Thoracic aorta (tissue), 2 donors: ENCODE measurements at regions not wholly inside any gene's neighbourhood (a gene's known extent, or its start where the extent isn't known, plus 50 kb on each side); places are given as distances from the start of the nearest gene placed in this dataset.

Experiments used
- ATAC-seq: fragments of 150-250 bp; one replicate; pipeline ENCODE4 v1.8.0; 2017; ENCODE audit warnings: low read depth; ENCODE audit not compliant: insufficient number of reproducible peaks, low FRiP score
- DNase-seq: peaks from one replicate; pipeline ENCODE4 v3.0.0-alpha.2; 2020; ENCODE audit warnings: low spot score
- H3K27ac ChIP-seq, 2 donors: fragments of 200-600 bp; sonication (generic); 1 replicate in 1 of 2; 2 replicates in 1 of 2; pipeline ENCODE4 v1.5.1; 2016; ENCODE audit warnings: mild to moderate bottlenecking in 2 of 2, moderate library complexity in 2 of 2
- H3K27me3 ChIP-seq: fragments of 200-600 bp; sonication (generic); replicated peaks from 2 replicates; pipeline ENCODE4 v1.6.0; 2016; ENCODE audit warnings: mild to moderate bottlenecking; ENCODE audit not compliant: insufficient read depth
- H3K36me3 ChIP-seq: fragments of 200-600 bp; sonication (generic); one replicate; pipeline ENCODE4 v1.5.1; 2016
- H3K4me1 ChIP-seq, 2 donors: fragments of 200-600 bp; sonication (generic); 1 replicate in 1 of 2; 2 replicates in 1 of 2; pipeline versions ENCODE4 v1.5.1 to v1.6.0; 2016; ENCODE audit warnings: low read depth in 2 of 2, mild to moderate bottlenecking in 1 of 2; ENCODE audit not compliant: control insufficient read depth in 1 of 2
- H3K4me3 ChIP-seq: fragments of 200-600 bp; sonication (generic); 2 replicates; pipeline ENCODE4 v1.5.1; 2016; ENCODE audit warnings: mild to moderate bottlenecking
- H3K9me3 ChIP-seq: fragments of 200-600 bp; sonication (generic); 2 replicates; pipeline ENCODE4 v1.5.1; 2016
- CTCF ChIP-seq: fragments of 200-600 bp; sonication (generic); IDR thresholded peaks from one replicate; pipeline ENCODE4 v1.5.1; 2019; ENCODE audit warnings: antibody characterized with exemption

- H3K4me3 ChIP-seq: no peak overlapping the region
- no peaks in the 10 kb centered on the region for H3K27me3 ChIP-seq
- H3K27ac ChIP-seq: no peak overlapping the region
- no peak for DNase-seq
- TF ChIP-seq CTCF: no peak
- no peak for ATAC-seq
- no peaks in the 10 kb centered on the region for H3K36me3 ChIP-seq
- no peaks in the 10 kb centered on the region for H3K9me3 ChIP-seq
- H3K4me1 ChIP-seq: no peaks in the 10 kb centered on the region
Observed at GRCh38 chr2:147511491-147511948, 333.3 kb upstream of the ACVR2A start.

GRCh38 chr2:147509821-147510220, 335.0 kb upstream of the ACVR2A start:
- H3K27me3 ChIP-seq: no peaks in the 10 kb centered on the region
- no peaks in the 10 kb centered on the region for H3K9me3 ChIP-seq
- no peak overlapping the region for H3K4me3 ChIP-seq
- H3K27ac ChIP-seq: no peak overlapping the region
- ATAC-seq: no peak
- no peak for DNase-seq
- no peak for TF ChIP-seq CTCF
- no peaks in the 10 kb centered on the region for H3K36me3 ChIP-seq
- H3K4me1 ChIP-seq: no peaks in the 10 kb centered on the region

- H3K27ac ChIP-seq: no peak overlapping the region
- H3K4me3 ChIP-seq: no peak overlapping the region
- no peaks in the 10 kb centered on the region for H3K9me3 ChIP-seq
- no peak for ATAC-seq
- H3K27me3 ChIP-seq: no peaks in the 10 kb centered on the region
- no peaks in the 10 kb centered on the region for H3K36me3 ChIP-seq
- DNase-seq: no peak
- no peak for TF ChIP-seq CTCF
- H3K4me1 ChIP-seq: no peaks in the 10 kb centered on the region
Observed at GRCh38 chr2:147506889-147507288, 337.9 kb upstream of the ACVR2A start.

GRCh38 chr2:147502711-147503290, 342.0 kb upstream of the ACVR2A start:
- DNase-seq (no peak), ATAC-seq (no peak)
- Histone ChIP-seq H3K36me3 (no peaks in the 10 kb centered on the region), H3K4me1 (no peaks in the 10 kb centered on the region), H3K4me3 (no peak overlapping the region), H3K27me3 (no peaks in the 10 kb centered on the region), H3K9me3 (no peaks in the 10 kb centered on the region), H3K27ac (no peak overlapping the region)
- TF ChIP-seq CTCF: no peak

- Histone ChIP-seq H3K27ac (no peak overlapping the region), H3K36me3 (no peaks in the 10 kb centered on the region), H3K4me1 (no peaks in the 10 kb centered on the region), H3K9me3 (no peaks in the 10 kb centered on the region), H3K4me3 (no peak overlapping the region), H3K27me3 (no peaks in the 10 kb centered on the region)
- DNase-seq (no peak), ATAC-seq (no peak)
- TF ChIP-seq CTCF: no peak
Observed at GRCh38 chr2:147501968-147502367, 342.9 kb upstream of the ACVR2A start.
